GM21576 (cell line): ENCODE measurements at regions not wholly inside any gene's neighbourhood (a gene's known extent, or its start where the extent isn't known, plus 50 kb on each side); places are given as distances from the start of the nearest gene placed in this dataset.
"Not testable (repeated sequence)": the region's sequence is repeated elsewhere in the genome, so short reads cannot be mapped to it uniquely, and the experiment has no call there.

Experiments used
- ATAC-seq: cut with Tn5 transposase; IDR thresholded peaks from one replicate; pipeline ENCODE4 v1.9.1; 2021; ENCODE audit warnings: mild to moderate bottlenecking, moderate library complexity; ENCODE audit not compliant: unreplicated experiment

DNA sequence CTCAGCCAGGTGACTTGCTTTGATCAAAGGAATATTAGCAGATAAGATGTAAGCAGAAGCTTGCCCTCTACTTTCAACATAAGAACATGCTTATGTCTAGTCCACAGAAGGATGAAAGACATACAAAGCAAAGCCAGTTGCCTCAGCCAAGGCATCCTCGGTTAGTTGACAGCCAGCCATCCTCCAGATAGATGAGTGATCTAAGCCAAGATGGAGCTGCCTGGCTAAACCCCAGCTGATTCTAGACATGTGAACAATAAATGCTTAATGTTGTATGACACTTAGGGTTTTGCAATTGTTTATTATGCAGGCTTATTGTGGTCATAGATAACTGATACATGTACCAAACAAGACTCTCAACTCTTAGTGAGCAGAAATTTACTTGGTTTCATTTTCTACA lies 157.6 kb upstream of the TMTC2 start:
- no peak for ATAC-seq

DNA sequence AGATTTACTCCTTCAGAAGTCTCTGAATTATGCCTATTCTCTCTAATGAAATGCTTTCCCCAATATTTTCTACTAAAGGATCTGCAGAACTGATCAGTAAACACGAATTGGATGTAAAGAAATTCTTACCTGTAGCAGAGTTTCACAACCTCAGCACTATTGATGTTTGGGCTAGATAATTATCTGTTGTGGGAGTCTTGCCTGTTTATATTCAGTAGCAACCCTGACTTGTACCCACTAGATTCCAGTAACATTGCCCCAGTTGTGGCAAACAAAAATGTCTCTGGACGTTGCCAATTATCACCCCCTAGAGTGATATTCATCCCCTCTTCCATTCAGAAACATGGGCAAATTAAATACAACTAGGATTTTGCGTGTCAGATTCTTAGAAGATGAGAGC lies 156.8 kb upstream of the TMTC2 start:
- ATAC-seq = no peak

DNA sequence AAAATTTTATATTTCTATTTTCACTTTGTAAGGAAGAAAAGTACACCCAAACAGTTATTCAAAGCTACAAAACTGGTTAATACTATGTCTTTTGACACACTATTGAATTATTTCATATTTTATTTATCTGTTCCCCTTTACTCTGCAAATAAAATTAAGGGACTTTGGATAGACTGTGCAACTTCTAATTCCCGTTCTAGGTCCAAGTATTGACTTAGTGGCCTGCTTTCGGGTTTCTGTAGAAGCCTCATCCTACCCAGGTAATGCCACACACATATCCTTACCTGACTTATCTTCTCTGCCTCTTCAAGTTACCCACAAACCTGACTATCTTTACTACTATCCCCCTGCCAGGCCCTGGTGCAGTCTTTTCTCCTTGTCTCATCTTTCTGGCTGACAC lies 156.3 kb upstream of the TMTC2 start:
- ATAC-seq = no peak

DNA sequence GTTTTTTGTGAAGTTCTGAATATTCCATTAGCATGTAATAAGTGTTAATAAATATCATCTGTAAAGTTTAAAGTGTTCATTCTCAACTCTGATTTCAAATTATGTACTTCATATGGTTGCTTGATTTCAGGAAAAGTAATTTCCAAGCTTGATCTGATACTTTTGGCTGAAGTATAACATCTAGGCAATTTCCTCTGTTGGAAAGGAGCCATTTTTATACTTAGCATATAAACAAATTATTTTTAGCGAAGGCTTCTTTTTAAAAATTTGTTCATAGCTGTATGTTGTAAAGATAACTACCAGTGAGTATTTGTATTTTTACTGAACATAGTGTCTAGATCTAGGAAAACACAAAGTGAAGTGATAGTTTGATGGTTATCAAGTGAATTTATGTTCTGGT lies 153.4 kb upstream of the TMTC2 start:
- ATAC-seq = no peak

DNA sequence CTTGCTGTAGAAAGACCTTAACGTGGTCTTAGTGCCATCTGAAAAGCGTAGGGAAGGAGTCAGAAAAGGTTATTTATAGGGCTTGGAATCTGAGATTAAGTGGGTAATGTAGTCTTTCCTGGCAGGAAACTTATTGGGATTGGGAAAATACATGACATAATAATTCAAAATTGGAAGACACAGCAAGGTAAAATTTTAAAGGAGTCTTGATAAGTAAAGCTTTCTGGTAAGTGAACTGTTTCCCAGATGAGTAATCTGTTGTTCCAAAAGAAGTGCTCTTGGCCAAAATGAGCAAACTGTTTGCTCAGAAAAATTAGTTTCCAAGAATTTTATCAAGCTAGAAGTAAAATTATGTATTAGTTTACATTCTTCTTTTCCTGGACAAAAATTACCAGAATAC lies 149.3 kb upstream of the TMTC2 start:
- ATAC-seq = no peak

DNA sequence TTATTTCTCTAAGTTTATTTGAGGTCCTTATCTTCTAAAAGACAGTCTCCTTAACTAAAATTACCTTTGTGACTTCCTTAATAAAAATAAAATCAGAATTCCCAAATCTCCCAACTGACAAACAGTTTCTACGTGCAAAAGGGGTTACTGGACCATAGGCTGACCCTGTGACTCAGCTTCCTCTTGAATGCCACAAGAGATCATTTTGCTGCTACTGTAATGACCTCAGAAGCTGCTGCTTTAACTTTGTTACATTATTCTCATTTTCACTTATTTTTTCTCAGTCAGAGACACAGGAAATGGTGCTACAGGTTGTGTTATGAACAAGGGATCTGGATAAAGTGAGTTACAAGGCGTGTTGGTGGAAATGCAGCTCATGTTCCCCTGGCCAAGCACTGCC lies 132.2 kb upstream of the TMTC2 start:
- ATAC-seq = peak; percentile 79

DNA sequence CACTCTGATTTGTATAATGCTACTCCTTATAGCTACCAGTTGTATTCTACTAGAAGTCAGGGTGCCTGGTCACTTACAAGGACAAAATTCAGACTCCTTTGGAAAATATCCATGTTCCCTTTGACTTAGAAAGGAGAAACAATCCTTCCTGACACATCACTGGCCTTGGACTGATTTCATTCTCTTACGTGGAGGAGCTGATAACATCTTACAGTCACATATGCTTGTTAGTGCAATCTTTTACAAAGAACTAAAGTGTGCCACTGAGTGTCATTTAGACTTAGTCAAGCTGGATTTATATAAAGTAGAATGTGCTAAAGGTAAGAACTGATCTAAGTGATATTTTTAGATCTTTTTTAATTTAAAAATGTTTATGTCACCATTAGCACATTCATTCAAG lies 131.0 kb upstream of the TMTC2 start:
- ATAC-seq = no peak

DNA sequence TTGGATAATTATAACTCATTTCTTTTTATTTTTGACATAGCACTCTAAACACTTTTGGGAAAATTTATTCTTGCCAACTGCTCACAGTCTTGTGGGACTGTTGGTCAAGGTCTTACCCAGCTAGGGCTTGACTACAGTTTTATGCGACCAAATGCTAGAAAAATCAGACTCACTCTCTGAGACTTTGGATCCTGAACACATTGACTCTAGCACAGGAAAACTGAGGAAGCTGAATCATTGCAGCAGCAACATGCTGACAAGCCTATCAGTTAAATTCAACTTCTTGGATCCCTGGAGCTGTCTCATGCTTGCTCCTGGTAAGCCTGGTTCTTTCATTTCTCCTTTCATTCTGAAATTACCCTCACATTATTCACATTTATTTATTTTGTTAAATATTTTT lies 120.7 kb upstream of the TMTC2 start:
- no peak for ATAC-seq

DNA sequence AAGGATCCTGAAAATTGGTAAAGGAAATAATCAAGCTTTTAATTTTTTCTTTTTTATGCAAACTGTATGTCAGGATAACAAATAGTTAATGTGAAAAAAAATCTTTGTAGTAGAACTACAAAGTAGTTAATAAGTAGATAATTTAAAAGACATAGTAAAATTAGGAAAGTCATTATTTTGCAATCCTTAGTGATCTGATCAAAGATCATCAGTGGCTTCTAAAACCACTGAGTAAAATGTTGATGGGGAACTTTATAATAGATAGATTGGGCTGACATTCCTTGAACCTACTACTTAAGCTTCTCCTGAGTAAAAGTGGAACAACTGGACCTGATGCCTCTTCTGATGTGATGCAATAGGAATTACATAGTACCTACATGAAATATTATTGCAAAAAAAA lies 119.0 kb upstream of the TMTC2 start:
- ATAC-seq = no peak

DNA sequence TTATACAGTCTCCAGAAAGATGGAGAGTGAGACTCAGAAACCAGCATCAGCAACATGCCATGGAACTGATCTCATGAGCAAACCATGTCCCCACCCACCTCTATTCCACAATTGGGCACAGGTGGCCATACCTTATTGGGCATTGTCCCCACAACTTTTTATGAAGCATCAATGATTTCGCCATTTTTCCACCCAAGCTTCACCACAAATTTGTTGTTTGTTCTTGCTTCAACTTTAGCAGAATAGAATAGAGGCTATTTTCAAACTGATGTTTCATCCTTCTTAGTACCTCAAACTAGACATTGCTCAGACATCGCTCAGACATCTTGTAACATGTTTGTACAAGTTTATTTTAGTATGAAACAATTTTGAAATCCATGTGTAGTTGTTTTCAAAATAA lies 112.5 kb upstream of the TMTC2 start:
- ATAC-seq = no peak

DNA sequence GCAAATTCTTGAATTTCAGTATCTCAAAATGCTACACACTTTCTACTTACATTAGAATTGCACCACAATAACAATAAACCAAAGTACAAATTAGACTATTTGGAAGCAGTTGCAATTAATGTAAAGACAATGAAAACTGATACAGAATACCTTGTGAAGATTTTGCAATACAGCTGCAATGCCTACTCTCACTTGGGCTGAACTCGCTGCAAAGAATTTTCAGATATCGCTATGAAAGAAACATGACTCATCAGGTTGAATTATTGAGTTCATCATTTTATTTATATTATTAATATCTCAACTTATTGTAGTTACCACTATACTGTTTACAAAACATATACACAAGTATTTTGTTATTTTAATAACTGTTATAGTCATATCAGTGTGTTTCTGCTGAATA lies 108.0 kb upstream of the TMTC2 start:
- no peak for ATAC-seq

DNA sequence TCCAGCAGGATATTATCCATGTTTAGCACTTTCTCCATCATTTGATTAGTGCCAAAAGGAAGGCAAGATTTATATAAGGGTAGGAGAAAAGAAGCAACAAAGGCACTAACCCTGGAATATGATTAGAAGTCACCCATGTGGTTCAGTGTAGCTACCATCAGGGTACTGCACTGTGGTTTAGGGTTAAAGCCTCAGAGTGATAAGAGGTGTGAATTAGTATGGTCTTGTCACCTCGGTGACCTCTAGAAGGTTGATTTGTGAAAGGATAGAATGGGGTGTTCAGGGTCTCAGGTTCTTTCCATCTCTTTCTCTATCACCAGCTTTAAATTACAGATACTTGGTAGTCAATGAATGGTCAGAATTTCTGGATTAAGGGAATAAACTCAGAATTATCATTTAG lies 103.0 kb upstream of the TMTC2 start:
- no peak for ATAC-seq

DNA sequence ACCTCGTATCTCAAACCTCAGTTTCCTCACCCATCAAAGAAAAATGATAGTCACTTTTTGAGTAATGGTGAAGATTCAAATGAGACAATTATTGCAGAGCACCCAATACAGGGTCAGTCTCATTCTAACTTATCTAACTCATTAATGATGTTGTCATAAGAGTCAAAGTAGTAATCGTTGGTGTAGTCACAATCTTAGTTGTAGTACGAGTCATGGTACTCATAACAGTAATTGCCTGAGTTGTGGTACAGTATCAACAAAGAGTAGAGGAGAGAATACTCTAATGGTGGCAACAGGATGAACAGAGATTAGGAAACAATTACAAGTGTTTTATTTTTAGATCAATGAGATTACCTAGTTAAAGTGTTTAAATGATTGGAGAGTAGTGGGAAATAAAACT lies 93.6 kb upstream of the TMTC2 start:
- ATAC-seq = peak; percentile 43

DNA sequence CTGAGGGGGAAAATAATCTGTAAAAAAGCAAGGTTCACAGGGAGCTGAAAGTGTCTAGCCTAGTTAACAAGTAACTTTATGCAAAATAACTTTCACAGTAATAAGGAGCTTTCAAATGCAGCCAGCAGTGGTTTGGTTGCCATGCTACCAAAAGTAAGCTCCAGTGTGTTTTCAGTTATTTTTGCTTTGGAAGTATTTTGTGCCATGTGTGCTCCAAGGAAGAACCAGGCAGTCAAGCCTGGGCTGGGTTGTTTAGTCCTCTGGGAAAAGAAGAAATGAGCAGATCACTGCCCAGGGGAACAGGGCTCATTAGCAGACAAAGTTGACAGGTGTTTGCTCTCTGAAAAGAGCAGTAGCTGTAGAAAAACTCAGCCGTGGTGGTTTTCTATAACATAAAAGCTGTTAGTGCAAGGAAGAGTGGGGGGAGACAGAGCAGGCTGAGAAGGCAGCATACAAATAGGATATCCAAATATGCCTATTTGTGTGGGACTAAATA lies 92.8 kb upstream of the TMTC2 start:
- peak; percentile 92 for ATAC-seq

DNA sequence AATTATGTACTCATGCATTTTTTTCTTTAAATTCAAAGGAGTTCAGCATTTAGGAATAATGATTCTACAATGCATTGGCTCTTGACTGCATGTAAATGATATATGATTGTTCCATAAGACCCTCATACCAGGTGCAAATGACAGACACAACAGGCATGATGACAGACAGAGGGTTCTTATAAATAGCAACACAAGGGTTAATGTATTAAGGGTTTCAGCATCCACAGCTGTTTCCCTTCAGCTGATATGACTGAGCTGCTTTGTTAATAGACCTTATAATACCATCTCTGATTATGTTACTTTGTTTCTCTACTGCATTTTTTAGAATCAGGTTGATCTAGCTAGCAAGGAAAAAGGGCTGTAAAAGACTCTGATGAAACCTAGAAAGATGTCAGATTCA lies 90.8 kb upstream of the TMTC2 start:
- ATAC-seq = no peak

DNA sequence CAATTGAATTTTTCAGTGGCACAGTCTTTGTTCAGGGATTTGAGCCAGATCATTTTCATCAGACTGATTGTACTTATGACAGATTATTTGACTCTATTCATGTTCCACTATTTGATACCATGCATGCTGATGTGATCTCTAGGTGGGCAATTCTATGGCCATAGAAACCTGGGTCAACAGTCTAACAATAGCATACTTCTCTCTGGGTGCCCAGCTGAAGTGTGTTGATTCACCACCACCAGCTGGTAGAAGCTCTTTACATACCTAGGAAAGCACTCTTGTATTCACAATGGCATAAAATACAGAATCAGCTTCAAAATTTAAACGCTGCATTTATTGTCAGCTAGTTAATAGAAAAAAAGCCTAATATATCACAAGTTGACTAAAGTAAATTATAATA lies 90.2 kb upstream of the TMTC2 start:
- no peak for ATAC-seq

DNA sequence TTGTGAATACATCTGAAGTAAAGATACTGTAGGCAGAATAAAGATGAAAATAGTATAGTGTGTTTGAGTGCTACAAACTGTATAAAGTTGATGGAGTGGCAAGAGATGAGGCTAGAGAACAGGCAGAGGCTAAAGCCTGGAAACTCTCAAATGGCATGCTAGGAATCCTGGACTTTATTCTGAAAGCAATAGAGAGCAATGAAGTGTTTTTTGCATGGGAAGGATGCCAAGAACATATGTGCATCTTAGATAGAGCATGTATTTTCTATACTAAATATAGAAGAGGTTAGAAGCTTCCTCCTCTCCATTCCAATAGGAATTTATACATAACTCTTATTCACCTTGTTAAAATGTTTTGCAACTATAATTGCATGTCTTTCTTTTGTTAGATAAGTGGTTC lies 86.3 kb upstream of the TMTC2 start:
- no peak for ATAC-seq

DNA sequence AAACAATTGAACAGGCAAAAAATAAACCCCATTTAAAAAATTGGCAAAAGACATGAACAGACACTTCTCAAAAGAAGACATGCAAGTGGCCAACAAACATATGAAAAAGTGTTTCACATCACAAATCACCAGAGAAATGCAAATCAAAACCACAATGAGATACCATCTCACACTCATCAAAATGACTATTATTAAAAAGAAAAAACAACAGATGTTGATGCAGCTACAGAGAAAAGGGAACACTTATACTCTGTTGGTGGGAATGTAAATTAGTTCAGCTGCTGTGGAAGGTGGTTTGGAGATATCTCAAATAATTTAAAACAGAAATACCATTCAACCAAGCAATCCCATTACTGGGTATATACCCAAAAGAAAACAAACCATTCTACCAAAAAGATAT lies 83.1 kb upstream of the TMTC2 start:
- not testable (repeated sequence) for ATAC-seq

DNA sequence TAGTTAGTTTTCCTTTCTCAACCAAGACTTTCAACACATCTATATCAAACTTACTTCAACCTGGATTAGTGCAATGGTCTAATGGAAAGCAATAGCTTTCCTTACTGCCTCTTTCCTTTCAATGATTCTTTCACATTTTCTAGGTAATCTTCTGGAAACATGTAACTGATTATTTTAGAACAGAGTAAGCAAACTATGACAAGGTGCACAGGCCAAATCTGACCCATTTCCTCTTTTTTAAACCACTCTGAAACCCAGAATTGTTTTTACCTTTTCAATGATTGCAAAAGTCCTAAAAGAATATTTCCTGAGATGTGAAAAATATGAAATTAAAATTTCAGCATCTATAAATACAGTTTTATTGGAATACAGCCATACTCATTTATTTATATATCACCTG lies 81.6 kb upstream of the TMTC2 start:
- peak; percentile 63 for ATAC-seq

DNA sequence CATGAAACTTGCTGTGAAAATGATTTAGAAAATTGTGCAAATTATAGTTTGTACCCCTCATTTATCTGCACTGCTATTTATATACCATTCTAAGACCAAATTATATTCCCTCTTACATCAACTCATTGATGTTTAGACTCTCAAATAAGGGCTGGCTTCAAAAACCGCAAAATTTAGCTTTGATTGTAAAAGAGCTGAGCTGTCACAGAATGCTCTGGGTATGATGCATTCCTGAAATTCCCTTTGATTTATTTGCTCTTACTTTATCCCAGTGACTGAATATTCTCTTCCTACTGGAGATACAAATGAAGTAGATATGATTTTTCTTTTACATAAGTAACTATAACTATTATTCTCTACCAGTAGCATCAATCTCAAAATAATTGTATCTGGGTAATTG lies 78.0 kb upstream of the TMTC2 start:
- no peak for ATAC-seq

DNA sequence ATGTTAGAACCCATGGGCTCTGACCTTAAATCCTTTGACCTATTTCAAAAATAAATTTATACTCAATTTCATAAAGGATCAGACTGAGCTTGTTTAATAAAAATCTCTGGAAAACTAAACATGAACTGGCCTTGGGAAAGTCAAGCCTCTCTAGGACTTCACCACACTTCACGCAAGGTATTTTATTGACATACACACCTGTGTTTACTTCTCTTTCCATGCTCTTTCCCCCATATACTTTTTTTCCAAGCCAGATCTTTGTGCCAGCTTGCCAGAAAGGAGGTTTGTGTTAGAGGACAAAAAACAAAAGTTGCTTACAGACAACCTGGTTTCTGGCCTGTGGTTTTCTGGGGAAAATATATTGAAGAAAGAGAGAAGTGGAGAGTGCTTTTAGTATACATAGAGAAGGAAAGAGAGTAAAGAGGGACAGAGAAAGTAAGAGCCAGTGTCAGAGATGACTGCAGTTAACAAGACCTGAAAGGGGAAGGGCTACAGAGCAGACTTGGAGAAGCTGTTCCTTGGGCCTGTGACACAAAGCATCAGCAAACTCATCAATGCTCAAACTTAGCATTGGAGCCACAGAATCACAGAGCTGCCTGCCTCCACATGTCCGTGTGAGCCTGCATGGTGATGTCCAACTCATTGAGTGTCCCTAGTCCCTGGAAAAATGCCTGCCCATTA lies 77.3 kb upstream of the TMTC2 start:
- ATAC-seq = no peak

DNA sequence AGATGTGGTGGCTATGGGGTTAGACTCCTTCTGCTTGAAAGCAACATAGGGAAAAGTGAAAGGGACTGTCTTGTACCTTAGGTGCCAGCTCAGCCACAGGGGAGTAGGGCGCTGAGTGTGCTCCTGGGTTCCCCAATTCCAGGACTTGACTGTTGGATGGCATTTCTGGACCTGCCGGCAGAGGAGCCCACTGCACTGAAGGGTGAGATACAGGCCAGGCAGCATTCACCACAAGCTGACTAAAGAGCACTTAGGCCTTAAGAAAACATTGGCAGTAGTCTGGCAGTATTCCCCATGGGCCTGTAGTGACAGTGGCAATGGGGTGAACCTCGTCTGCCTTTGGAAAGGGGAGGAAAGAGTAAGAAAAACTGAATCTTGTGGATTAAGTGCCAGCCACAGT lies 67.1 kb upstream of the TMTC2 start:
- no peak for ATAC-seq

DNA sequence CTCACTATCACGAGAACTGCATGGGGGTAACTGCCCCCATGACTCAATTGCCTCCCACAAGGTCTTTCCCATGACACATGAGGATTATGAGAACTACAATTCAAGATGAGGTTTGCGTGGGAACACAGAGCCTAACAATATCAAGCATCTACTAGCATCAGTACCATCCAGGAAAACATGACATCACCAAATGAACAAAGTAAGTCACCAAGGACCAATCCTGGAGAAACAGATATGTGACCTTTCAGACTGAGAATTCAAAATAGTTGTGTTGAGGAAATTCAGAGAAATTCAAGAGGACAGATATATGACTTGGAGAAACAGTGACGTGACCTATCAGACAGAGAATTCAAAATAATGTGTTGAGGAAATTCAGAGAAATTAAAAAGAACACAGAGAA lies 65.8 kb upstream of the TMTC2 start:
- no peak for ATAC-seq
